ENCODE measurements at regions not wholly inside any gene's neighbourhood (a gene's known extent, or its start where the extent isn't known, plus 50 kb on each side); places are given as distances from the start of the nearest gene placed in this dataset.

DNA sequence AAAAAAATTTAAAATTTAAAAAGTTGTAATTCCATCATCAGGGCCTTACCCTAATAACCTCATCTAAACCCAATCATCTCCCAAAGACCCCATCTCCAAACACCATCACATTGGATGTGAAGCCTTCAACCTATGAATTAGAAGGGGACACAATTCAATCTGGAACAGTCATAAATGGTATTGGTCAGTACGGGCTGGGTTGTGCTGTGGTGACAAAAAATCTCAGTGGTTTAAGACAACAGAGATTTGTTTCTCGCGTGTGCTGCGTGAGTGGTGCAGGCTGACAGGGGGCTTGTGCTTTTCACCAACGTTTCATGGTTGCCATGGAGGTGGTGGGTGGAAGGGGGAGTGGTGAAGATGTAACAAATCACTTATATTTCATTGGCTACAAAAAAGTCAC, 174.5 kb downstream of the INHBB start:
- TF ChIP-seq EZH2phosphoT487 (IDR thresholded peaks at IDR 0.05; ENCODE audit: borderline replicate concordance, low read length) (no peak), EZH2 (IDR thresholded peaks at IDR 0.05; ENCODE audit: low read length, unreplicated experiment) (no peak)
- TF ChIP-seq, protein P1, sequence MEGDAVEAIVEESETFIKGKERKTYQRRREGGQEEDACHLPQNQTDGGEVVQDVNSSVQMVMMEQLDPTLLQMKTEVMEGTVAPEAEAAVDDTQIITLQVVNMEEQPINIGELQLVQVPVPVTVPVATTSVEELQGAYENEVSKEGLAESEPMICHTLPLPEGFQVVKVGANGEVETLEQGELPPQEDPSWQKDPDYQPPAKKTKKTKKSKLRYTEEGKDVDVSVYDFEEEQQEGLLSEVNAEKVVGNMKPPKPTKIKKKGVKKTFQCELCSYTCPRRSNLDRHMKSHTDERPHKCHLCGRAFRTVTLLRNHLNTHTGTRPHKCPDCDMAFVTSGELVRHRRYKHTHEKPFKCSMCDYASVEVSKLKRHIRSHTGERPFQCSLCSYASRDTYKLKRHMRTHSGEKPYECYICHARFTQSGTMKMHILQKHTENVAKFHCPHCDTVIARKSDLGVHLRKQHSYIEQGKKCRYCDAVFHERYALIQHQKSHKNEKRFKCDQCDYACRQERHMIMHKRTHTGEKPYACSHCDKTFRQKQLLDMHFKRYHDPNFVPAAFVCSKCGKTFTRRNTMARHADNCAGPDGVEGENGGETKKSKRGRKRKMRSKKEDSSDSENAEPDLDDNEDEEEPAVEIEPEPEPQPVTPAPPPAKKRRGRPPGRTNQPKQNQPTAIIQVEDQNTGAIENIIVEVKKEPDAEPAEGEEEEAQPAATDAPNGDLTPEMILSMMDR (conservative IDR thresholded peaks at IDR 0.05; ENCODE audit: low read depth, low read length): no peak

All from PC-3 (cell line).